GM21390 (cell line): ENCODE measurements at regions not wholly inside any gene's neighbourhood (a gene's known extent, or its start where the extent isn't known, plus 50 kb on each side); places are given as distances from the start of the nearest gene placed in this dataset.
"Not testable (repeated sequence)": the region's sequence is repeated elsewhere in the genome, so short reads cannot be mapped to it uniquely, and the experiment has no call there.

ENCODE experiments used
- ATAC-seq: cut with Tn5 transposase; IDR thresholded peaks from one replicate; pipeline ENCODE4 v1.9.1; 2021; ENCODE audit not compliant: unreplicated experiment

DNA sequence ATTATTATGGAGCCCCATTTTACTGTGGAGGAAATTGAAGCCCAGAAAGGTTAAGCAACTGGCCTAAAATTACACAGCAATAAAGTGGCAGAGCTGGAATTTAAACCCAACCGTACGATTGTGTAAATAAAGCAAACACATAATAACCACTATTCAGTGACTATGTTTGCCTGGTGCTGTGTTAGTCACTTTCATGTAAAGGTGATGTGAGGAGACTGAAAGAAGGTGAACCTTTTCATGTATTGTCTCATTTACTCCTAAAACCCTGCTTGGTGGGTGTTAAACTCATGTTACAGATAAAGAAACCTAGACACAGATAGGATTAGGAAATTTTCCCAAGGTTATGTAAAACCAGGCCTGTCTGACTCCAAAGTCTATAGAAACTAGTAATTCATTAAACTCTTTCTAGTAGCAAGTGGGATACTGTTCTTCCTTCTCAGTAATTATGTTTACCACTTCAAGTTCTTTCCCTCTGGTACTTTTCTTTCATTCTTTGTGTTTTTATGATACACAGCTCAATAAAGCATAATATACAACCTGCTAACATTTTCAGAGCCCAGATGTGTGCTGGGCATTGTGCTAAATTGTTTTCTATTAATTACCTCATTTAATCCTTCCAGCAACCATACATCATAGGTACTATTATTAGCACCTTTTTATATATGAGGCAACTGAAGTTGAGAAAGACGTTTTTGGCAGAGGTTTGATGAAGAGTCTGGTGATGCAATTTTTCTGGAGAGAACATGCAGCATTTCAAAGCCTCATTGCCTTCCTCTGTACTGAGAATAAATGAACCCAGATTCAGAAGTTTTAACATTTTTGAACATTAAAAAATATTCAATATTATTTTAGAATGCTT is 202.7 kb downstream of the SPRY1 start:
- ATAC-seq = peak; percentile 14

DNA sequence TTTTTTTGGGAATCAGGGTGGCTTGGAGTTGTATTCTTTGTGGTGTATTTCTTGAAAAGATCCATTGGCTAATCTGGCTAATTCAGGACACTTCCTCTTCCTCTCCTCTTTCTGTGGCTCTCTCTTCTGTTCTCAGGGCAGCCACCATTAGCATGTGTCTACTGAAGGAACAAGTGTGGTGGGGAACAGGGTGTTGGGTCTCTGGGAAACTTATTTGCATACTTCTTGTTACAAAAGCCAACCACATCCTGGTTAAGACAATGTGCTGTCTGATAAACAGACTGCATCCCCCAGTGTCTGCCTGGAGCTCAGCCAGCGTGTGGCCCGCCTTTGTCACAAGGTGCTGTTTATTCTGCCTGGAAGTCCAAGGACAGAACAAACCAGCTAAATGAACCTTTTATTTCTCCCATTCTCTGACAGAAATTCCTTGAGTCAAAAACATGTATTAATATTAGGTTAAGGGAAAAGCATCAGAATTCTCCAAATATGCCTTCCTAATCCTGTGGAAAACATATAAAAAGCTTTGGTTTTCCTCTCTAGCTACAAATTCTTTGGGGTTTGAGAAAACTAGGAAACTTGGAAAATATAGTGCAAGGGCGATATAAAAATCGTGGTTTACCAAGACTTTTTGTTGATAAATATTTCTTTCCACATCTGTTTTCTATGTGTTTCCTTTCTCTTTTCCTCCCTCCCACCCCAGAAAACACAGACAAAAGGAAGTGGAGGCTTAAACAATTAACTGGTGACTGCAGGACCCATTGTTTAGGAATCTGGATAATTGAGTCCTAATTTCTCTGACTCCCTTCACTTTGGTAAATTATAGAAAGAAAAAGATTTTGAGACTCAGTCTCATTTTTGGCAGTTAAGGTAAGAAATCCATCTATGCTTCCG is 203.6 kb downstream of the SPRY1 start:
- ATAC-seq = peak; percentile 100

DNA sequence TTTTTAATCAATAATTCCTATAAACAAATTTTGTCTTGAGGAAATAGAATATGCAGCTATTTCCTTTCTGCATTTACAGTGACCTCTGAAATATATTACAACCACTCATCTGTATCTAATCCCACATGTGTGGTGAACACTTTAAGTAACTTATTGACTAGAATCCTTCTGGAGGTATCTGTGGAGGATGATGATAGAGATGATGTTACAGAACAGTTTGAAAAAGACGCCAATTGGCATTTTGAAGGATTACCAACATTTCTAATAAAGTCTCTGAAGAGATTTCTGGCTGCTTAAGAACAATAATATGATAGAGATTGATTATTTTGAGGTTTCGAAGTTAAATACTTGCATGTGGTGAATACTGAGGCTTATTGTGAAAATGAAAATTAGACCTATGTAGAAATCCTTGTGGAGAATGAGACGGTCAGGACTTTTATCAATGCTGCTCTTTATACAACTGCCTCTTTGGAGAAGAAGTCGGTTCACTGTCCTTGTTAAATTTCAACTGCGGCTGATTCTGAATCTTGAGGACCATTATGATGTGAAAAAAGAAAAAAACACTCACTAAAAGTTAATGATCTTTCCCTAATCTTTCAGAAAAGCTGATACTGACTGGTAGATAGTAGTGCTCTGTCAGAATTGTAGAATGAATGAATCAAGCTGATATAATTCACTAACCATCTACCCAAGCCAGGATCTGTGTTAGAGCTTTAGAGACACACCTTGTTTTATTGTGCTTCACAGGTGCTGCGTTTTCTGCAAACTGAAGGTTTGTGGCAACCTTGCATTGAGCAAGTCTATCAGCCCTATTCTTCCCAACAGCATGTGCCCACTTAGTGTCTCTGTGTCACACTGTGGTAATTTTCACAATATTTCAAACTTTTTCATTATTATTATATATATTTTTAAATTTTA is 204.7 kb downstream of the SPRY1 start:
- no peak for ATAC-seq

DNA sequence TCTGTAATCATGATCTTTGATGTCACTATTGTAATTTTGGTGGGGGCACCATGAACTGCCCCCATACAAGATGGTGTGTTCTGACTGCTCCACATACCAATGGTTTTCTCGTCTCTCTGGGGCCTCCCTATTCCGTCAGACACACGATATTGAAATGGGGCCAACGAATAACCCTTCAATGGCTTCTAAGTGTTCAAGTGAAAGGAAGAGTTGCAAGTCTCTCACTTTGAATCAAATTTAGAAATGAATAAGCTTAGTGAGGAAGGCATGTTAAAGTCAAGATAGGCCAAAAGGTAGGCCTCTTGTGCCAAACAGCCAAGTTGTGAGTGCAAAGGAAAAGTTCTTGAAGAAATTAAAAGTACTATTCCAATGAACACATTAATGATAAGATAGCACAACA is 205.4 kb downstream of the SPRY1 start:
- ATAC-seq = no peak

DNA sequence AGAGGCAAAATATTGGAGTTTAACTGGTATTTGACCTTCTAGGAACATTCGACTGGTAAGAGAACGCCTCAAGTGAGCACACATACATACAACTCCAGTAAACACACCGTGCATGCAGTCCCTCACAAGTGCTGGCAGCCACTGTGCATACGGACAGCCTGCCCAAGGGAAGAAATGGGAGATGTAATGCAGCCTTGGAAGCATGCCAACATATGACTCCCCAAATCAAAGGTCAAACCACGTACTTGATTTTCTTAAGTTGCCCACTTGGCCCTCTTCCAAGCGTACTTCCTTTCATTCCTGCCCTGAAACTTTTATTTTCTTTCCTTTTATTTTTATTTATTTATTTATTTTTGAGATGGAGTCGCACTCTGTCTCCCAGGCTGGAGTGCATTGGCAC is 206.6 kb downstream of the SPRY1 start:
- no peak for ATAC-seq

DNA sequence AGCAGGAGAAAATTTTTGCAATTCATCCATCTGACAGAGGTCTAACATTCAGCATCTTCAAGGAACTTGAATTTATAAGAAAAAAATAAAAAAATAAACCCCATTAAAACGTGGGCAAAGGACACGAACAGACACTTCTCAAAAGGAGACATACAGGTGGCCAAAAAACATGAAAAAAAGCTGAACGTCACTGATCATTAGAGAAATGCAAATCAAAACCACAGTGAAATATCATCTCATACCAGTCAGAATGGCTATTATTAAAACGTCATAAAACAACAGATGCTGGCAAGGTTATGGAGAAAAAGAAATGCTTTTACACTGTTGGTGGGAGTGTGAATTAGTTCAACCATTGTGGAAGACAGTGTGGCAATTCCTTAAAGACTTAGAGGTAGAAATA is 209.2 kb downstream of the SPRY1 start:
- not testable (repeated sequence) for ATAC-seq

DNA sequence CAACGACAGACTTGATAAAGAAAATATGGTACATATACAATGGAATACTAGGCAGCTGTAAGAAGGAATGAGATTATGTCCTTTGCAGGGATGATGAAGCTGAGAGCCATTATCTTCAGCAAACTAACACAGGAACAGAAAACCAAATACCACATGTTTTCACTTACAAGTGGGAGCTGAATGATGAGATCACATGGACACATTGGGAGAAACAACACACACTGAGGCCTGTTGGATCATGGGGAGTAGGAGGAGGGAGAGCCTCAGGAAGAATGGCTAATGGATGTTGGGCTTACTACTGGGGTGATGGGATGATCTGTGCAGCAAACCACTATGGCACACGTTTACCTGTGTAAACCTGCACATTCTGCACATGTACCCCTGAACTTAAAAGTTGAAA is 209.7 kb downstream of the SPRY1 start:
- ATAC-seq = no peak

DNA sequence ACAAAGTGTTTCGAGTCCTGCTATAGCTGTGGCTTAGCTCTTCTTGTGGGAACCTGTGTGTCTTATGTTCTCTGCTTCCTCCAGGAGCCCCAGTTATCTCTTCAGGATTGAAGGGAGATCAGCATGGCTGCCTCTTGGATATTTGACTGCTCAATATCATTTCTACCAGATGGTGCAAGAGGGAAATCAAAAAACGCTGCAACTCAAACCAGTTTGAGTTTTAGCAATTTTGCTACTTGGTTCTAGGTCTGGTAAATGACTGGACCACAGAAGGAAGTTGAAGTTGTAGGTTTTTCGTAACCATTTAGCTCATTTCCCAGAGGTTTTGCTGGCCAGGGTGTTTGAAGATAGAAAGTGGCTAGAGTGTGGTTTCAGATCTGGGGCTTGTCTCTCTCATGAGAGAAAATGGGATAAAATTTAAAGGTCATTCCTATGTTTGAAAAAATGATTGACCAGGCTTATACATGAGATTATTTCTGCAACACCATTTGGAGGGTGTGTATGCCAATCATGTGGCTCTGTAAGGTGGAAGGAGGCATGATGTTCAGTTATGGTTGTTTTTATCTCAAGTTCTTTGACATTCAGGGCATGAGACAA is 210.4 kb downstream of the SPRY1 start:
- peak; percentile 71 for ATAC-seq

DNA sequence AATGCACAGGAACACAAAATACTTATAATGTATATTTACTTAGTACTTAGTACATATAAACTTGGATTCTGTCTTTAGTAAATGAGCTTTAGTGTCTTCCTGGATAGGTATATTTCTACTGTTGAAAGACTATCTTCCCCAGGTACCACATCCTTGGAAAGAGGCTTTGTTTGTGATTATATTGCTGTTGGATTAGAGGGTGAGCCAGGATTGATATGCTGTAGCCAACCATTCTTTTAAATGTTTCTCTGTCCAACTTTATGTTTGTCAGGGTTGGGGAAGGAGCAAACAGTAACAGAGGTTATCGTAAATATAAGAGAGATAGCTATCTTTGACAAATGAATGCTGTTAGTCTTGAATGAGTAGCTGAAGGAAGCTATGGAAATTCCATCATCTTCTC is 213.2 kb downstream of the SPRY1 start:
- no peak for ATAC-seq

DNA sequence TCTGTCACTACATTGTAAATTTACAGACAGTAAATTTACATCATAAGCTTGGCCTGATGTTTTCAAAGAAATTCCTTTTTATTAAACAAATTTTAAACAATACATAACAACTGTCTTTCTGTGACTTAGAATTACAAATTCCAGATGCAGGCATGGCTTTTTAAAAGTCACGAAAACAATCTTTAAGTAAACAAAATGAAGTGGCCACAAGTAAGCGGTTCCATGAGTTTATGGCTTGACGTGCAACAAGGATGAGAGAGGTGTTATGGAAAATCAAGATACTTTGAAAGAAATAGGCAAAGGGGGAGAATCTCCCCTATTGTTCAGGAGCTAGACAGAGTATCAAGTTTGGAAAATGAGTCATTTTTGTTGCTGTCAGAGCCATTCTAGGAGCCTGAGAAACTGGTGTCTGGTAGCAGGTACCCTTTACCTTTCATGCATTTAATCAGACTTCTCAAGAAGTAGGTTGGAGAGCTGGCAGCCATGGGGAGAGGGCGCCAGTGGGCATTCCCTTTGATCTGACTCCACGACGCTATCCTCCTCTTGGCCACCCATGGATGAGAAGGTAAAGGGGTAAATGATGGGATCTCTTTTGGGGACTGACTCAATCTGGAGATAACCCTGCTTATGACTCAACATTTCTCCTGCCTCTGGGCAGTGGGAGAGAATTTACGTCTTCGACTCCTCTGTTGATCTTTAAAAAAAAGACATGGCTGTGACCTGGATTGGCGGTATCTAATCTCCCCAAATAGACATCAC is 217.2 kb downstream of the SPRY1 start:
- no peak for ATAC-seq

DNA sequence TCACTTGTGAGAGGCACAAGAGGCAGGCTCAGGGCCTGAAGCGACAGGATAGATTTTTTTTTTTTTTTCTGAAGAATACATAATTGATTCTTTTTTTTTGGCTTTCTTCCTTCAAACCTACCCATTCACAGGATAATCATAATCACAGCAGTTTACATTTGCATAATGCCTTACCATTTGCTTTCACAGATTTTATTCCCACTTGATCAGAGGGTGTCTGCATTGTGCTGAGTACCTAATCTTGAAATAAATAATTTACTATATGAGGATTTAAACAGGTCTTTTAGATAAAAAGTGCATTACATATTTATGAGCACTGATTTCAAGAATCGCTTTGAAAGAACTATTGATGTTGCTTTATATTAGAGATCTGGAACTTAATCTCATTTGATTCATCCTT is 219.3 kb downstream of the SPRY1 start:
- ATAC-seq = no peak

DNA sequence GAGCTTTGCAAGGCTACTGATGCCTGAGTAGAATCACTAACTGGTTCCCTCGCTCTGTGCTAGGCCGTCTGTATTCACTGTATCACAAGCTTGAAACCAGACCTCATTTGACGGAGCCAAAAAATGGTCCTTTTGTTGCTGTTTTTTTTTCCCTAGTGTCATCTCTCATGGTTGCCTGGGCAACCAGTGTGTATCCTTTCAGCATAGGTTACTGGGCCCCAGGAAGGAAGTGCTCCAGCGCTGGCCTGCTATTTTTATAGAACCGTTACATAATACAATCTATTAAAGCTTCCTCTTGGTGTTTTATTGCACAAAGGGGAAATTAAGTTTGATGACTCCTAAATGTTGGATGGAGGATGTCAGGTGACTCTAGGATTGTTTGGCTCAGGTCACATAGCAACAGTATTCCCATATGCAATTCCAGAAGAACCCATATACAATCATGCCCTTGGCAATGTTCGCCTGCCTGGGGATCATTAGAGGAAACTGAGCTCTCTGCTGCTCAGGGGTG is 220.4 kb downstream of the SPRY1 start:
- ATAC-seq = peak; percentile 64

DNA sequence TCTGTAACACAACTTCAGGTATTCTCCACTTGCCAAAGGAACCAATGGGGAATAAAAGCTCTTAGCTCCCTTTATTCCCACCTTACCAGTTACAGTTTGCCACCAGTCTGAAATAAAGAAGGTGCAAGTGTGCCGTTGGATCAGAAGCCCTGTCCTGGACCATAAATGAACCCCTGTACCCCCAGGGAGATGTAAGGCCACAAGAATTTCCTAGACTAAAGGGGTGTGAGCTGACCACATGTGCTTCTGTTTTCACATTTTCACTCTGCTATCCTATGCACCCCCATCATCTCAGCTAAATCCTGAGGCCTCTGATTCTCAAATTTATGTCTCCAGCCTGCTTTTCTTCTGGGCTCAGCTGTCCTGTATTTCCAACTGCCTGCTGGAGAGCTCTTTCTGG is 221.2 kb downstream of the SPRY1 start:
- no peak for ATAC-seq

DNA sequence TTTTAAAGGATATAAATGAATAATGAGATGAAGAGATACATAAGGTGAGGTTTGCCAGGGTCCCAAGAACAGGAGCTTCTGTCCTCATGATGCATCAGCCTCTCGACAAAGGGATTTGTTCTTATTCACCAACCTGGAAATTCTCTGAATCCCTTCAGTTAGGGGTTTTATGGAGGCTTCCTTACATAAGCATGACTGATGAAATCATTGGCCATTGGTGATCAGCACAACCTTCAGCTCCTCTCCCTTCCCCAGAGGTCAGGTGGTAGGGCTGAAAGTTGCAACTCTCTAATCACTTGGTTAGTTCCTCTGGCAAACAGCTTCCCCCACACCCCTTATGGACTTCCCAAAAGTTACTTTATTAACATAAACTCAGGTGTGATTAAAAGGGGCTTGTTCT is 222.0 kb downstream of the SPRY1 start:
- ATAC-seq = no peak

DNA sequence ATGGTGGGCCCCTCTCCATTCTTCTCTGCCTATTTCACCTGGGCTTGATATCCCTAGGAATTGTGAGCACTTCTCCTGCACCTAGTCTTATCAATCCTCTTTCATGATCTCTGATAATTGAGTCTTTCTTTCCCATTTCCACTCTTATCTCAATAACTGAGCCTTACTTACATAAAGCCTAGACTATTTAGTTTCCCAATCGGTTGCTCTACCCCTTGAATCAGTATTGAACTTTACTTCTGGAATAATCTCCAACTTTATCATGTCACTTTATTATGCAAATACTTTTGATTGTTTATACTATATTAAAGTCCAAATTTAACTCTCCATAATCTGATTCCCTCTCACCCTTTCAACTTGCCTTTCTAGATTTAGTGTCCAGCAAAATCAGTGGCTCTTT is 222.7 kb downstream of the SPRY1 start:
- ATAC-seq = no peak

DNA sequence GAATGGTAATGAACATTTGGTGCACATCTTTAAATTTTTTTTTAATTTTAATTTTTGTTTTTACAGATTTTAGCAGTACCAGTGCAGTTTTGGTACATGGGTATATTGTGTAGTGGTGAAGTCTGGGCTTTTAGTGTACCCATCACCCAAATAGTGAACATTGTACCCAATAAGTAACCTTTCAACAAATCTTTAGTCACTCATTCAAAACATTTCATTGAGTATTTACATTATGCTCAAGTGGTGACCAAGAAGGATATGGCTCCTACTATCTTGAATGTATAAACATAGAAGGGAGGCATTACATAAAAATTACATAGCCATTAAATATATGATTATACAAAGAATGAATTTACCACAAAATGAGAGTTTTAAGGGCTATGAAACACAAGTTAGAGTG is 223.3 kb downstream of the SPRY1 start:
- ATAC-seq = no peak

DNA sequence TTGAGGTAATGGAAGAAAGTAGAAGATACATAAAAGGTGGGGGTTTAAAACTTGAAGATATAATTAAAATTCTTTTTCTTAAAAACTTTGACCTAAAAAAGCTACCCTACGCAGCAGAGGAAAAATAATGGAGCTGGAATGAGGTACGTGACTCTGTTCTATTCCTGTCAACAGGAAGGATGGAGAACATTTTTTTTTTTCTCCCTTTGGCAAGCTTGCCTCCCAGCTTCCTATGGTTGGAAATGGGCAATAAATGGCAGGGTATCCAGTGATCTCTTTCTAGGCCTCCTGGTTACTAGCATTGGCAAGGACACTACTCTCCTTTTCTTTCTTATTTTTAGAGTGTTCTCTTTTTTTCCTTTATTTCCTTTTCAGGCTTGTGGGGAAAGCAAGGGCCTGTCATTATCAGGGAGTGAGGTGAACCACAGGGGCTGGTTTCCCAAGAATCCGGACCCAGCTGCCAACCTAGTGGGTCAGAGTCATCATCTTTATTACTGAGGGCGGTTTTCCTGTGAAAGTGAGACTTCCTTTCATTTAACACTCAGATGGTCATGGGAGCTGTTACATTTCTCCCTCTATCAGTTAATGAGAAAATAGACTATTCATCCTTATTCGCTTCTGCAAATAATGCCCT is 224.6 kb downstream of the SPRY1 start:
- no peak for ATAC-seq

DNA sequence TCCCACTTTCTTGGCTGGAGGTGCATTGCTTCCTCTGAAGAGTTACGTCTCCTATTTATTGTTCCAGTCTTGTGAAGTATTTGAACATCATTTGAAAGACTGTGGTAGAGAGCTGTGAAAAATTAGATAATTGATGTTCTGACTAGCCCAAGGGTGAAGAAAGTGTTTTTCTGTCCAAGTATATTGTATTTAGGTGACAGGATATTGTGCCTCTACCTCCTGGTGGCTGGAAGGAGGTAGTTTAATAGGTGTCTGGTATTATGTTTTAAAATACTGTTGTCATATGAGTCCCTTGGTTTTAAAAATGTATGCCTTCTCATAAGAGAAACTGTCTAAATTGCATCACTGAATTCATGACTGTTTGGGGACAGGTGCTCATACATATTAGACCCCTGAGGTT is 226.0 kb downstream of the SPRY1 start:
- no peak for ATAC-seq

DNA sequence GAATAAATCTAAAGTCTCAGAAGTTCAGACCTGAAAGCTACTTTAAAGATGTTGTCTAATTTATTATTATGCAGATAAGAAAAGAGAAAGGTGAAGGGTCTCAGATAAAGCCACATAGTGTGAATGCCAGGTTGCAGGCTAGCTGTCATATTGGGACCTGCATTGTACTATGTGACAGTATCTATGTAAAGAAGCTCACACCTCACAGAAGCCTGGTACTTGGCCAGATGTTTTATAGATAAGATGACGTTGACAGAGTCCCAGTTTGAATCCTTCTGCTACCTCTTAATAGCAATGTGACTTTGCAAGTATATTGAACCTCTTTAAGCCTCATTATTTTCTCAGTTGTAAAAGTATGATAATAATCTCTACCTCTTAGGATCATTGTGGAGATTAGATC is 227.0 kb downstream of the SPRY1 start:
- ATAC-seq = no peak
